BE2C (cell line): ENCODE measurements at regions not wholly inside any gene's neighbourhood (a gene's known extent, or its start where the extent isn't known, plus 50 kb on each side); places are given as distances from the start of the nearest gene placed in this dataset.

Source experiments
- DNase-seq: peaks from one replicate; pipeline ENCODE4 v3.0.0-alpha.2; 2020
- H3K27me3 ChIP-seq: fragments of 250-450 bp; sonication (Bioruptor Pico); 2 replicates; pipeline ENCODE4 v1.5.1; 2020; ENCODE audit warnings: mild to moderate bottlenecking
- H3K36me3 ChIP-seq: fragments of 250-450 bp; sonication (Bioruptor Pico); 2 replicates; pipeline ENCODE4 v1.5.1; 2020; ENCODE audit warnings: mild to moderate bottlenecking
- H3K4me1 ChIP-seq: fragments of 250-450 bp; sonication (Bioruptor Pico); 2 replicates; pipeline ENCODE4 v1.5.1; 2020
- H3K4me3 ChIP-seq: 2 replicates; pipeline ENCODE4 v1.5.1; 2011; ENCODE audit warnings: low read depth, low read length
- H3K9me3 ChIP-seq: fragments of 250-450 bp; sonication (Bioruptor Pico); 2 replicates; pipeline ENCODE4 v1.5.1; 2020
- CTCF ChIP-seq: IDR thresholded peaks from 2 replicates; pipeline ENCODE4 v1.5.1; 2012; ENCODE audit warnings: mild to moderate bottlenecking, low read depth, low read length

- no peak for DNase-seq
- Histone ChIP-seq H3K4me1 (no peaks in the 10 kb centered on the region), H3K27me3 (no peaks in the 10 kb centered on the region), H3K4me3 (no peak overlapping the region), H3K36me3 (no peaks in the 10 kb centered on the region), H3K9me3 (no peaks in the 10 kb centered on the region)
- no peak for TF ChIP-seq CTCF
Observed at GRCh38 chr3:27910456-27910855, 188.3 kb upstream of the EOMES start.

- H3K36me3 ChIP-seq = no peaks in the 10 kb centered on the region
- H3K4me1 ChIP-seq = no peaks in the 10 kb centered on the region
- no peaks in the 10 kb centered on the region for H3K9me3 ChIP-seq
- no peaks in the 10 kb centered on the region for H3K27me3 ChIP-seq
- TF ChIP-seq CTCF = no peak
- H3K4me3 ChIP-seq = no peak overlapping the region
- no peak for DNase-seq
Observed at GRCh38 chr3:27914199-27914598, 192.1 kb upstream of the EOMES start.

- TF ChIP-seq CTCF = no peak
- DNase-seq = no peak
- H3K4me3 ChIP-seq = no peak overlapping the region
- no peaks in the 10 kb centered on the region for H3K4me1 ChIP-seq
- no peaks in the 10 kb centered on the region for H3K27me3 ChIP-seq
- no peaks in the 10 kb centered on the region for H3K9me3 ChIP-seq
- no peaks in the 10 kb centered on the region for H3K36me3 ChIP-seq
Observed at GRCh38 chr3:27923349-27924068, 201.4 kb upstream of the EOMES start.

GRCh38 chr3:27927882-27928281 lies 205.8 kb upstream of the EOMES start:
- Histone ChIP-seq H3K9me3 (no peaks in the 10 kb centered on the region), H3K4me3 (no peak overlapping the region), H3K4me1 (no peaks in the 10 kb centered on the region), H3K27me3 (no peaks in the 10 kb centered on the region), H3K36me3 (no peaks in the 10 kb centered on the region)
- TF ChIP-seq CTCF = no peak
- DNase-seq = no peak

GRCh38 chr3:27930052-27930602 lies 208.0 kb upstream of the EOMES start:
- no peaks in the 10 kb centered on the region for H3K9me3 ChIP-seq
- no peak for TF ChIP-seq CTCF
- H3K4me3 ChIP-seq = no peak overlapping the region
- H3K36me3 ChIP-seq = no peaks in the 10 kb centered on the region
- DNase-seq = no peak
- no peaks in the 10 kb centered on the region for H3K27me3 ChIP-seq
- H3K4me1 ChIP-seq = no peaks in the 10 kb centered on the region

GRCh38 chr3:27935492-27935891 lies 213.4 kb upstream of the EOMES start:
- H3K9me3 ChIP-seq = no peaks in the 10 kb centered on the region
- H3K36me3 ChIP-seq = no peaks in the 10 kb centered on the region
- no peaks in the 10 kb centered on the region for H3K4me1 ChIP-seq
- no peak for TF ChIP-seq CTCF
- no peak for DNase-seq
- no peaks in the 10 kb centered on the region for H3K27me3 ChIP-seq
- H3K4me3 ChIP-seq = no peak overlapping the region
